Spleen (tissue), 7 donors: ENCODE measurements at regions not wholly inside any gene's neighbourhood (a gene's known extent, or its start where the extent isn't known, plus 50 kb on each side); places are given as distances from the start of the nearest gene placed in this dataset.

Experiments used
- POLR2A ChIP-seq, 3 donors: fragments of 450-650 bp; IDR thresholded peaks; one replicate each; pipeline ENCODE4 v1.5.1; 2017; ENCODE audit warnings: antibody characterized with exemption in 3 of 3, mild to moderate bottlenecking in 1 of 3
- POLR2AphosphoS5 ChIP-seq, 3 donors: sonication (generic); formaldehyde crosslinking; IDR thresholded peaks; one replicate each; pipeline ENCODE4 v1.5.1; 2017; ENCODE audit warnings: antibody characterized with exemption in 3 of 3
- TF ChIP-seq, protein P1 (sequence below), 11 experiments: fragments of 200-600 bp in 7 of 11; fragments of 450-650 bp in 4 of 11; sonication (generic) in 4 of 11; IDR thresholded peaks in 8 of 11; conservative IDR thresholded peaks in 3 of 11; 1 replicate in 7 of 11; 2 replicates in 4 of 11; pipeline versions ENCODE4 v1.4.0 to v1.8.0; 2016 to 2021; ENCODE audit warnings: antibody characterized with exemption in 11 of 11, inconsistent platforms in 4 of 11, mild to moderate bottlenecking in 1 of 11
- donor health status: DM: no; HTN: no; CAD: no; lungs with moderate emphysema.
- donor health status: DM: no; HTN: no; CAD: no.
- donor health status: DM: no; HTN: no; CAD: no.

GRCh38 chr14:48615618-48616017, 940.2 kb upstream of the MDGA2 start:
- TF ChIP-seq, protein P1, sequence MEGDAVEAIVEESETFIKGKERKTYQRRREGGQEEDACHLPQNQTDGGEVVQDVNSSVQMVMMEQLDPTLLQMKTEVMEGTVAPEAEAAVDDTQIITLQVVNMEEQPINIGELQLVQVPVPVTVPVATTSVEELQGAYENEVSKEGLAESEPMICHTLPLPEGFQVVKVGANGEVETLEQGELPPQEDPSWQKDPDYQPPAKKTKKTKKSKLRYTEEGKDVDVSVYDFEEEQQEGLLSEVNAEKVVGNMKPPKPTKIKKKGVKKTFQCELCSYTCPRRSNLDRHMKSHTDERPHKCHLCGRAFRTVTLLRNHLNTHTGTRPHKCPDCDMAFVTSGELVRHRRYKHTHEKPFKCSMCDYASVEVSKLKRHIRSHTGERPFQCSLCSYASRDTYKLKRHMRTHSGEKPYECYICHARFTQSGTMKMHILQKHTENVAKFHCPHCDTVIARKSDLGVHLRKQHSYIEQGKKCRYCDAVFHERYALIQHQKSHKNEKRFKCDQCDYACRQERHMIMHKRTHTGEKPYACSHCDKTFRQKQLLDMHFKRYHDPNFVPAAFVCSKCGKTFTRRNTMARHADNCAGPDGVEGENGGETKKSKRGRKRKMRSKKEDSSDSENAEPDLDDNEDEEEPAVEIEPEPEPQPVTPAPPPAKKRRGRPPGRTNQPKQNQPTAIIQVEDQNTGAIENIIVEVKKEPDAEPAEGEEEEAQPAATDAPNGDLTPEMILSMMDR (IDR thresholded peaks at IDR 0.05 in 8 of 11, conservative IDR thresholded peaks at IDR 0.05 in 3 of 11) = no peak
- TF ChIP-seq POLR2A (IDR thresholded peaks at IDR 0.05) (no peak), POLR2AphosphoS5 (IDR thresholded peaks at IDR 0.05) (no peak)
